ENCODE measurements at regions not wholly inside any gene's neighbourhood (a gene's known extent, or its start where the extent isn't known, plus 50 kb on each side); places are given as distances from the start of the nearest gene placed in this dataset.
A peak's percentile ranks its signal among the peaks of the same experiment; 100 is the strongest.

DNA sequence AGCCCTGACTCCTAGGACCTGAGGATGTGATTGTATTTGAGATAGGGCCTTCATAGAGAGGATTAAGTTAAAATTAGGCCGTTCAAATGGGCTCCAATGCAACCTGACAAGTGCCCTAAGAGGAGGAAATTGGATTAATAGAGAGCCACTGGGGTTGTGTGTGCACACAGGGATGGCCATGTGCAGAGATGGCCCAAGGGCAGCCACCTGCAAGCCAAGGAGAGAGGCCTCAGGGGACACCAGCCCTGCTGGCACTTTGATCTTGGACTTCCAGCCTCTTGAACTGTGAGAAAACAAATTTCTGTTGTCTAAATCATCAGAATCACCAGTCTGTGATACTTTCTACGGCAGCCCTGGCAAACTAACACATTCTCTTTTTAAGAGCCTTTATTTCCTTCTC, 598.8 kb downstream of the UTRN start:
- H3K79me2 ChIP-seq (ENCODE audit: insufficient read depth, low read length), result no peaks in the 10 kb centered on the region
- no peak overlapping the region for H3K27ac ChIP-seq (ENCODE audit: extremely low read length, insufficient read depth, low read length)
- H4K20me1 ChIP-seq (ENCODE audit: insufficient read depth, low read length), result no peaks in the 10 kb centered on the region
- ChIA-PET CTCF (ENCODE audit: low intra/inter-chr PET ratio, low total read pairs) (no interaction called here), POLR2A (no interaction called here)
- no peak for TF ChIP-seq PAX8 (CRISPR knock-in tag; IDR thresholded peaks at IDR 0.05; ENCODE audit: borderline replicate concordance)
- no peak for TF ChIP-seq NFE2L2 (IDR thresholded peaks at IDR 0.05; ENCODE audit: low read length)
- no peak for TF ChIP-seq KDM4B (CRISPR knock-in tag; IDR thresholded peaks at IDR 0.05)
- TF ChIP-seq ZNF343 (CRISPR knock-in tag; IDR thresholded peaks at IDR 0.05), result no peak
- TF ChIP-seq PRPF4 (IDR thresholded peaks at IDR 0.05; ENCODE audit: low read depth, low read length, poor library complexity, severe bottlenecking), result no peak
- TF ChIP-seq, protein P1, sequence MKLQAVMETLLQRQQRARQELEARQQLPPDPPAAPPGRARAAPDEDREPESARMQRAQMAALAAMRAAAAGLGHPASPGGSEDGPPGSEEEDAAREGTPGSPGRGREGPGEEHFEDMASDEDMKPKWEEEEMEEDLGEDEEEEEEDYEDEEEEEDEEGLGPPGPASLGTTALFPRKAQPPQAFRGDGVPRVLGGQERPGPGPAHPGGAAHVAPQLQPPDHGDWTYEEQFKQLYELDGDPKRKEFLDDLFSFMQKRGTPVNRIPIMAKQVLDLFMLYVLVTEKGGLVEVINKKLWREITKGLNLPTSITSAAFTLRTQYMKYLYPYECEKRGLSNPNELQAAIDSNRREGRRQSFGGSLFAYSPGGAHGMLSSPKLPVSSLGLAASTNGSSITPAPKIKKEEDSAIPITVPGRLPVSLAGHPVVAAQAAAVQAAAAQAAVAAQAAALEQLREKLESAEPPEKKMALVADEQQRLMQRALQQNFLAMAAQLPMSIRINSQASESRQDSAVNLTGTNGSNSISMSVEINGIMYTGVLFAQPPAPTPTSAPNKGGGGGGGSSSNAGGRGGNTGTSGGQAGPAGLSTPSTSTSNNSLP (IDR thresholded peaks at IDR 0.05; ENCODE audit: low read depth, low read length), result no peak
- TF ChIP-seq, protein P2, sequence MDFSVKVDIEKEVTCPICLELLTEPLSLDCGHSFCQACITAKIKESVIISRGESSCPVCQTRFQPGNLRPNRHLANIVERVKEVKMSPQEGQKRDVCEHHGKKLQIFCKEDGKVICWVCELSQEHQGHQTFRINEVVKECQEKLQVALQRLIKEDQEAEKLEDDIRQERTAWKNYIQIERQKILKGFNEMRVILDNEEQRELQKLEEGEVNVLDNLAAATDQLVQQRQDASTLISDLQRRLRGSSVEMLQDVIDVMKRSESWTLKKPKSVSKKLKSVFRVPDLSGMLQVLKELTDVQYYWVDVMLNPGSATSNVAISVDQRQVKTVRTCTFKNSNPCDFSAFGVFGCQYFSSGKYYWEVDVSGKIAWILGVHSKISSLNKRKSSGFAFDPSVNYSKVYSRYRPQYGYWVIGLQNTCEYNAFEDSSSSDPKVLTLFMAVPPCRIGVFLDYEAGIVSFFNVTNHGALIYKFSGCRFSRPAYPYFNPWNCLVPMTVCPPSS (IDR thresholded peaks at IDR 0.05), result no peak
- TF ChIP-seq ELF3 (CRISPR knock-in tag; IDR thresholded peaks at IDR 0.05), result no peak
- TF ChIP-seq ATF1 (CRISPR knock-in tag; IDR thresholded peaks at IDR 0.05), result no peak
- TF ChIP-seq ZNF720 (CRISPR knock-in tag; IDR thresholded peaks at IDR 0.05), result no peak
- no peak for TF ChIP-seq SOX5 (CRISPR knock-in tag; IDR thresholded peaks at IDR 0.05; ENCODE audit: borderline replicate concordance)
- no peak overlapping the region for H3K9ac ChIP-seq (ENCODE audit: insufficient read depth, low read depth, low read length)
- peaks cover 2 to 16% of the 10 kb centered on the region in 2 experiments; a peak in 3 of 5 replicates for H3K27me3 ChIP-seq (ENCODE audit: control insufficient read depth in 1 of 2, insufficient read depth in 2 of 2, low read length in 2 of 2)
- H3K4me1 ChIP-seq (ENCODE audit: insufficient read depth, low read length), result peaks cover 15% of the 10 kb centered on the region
- no peak overlapping the region for H2AFZ ChIP-seq (ENCODE audit: low read length)
- intact Hi-C loops (cut with micrococcal nuclease; ENCODE audit: unreplicated experiment) (no loop called here), in situ Hi-C loops (cut with HindIII; ENCODE audit: extremely low pct_ligation_motif_present, low pct_unique_long_range_greater_than_20kb) (no loop called here)
- no peak overlapping the region for H3K4me2 ChIP-seq (ENCODE audit: low read depth, low read length)
- DNase-seq (ENCODE audit: low spot score), result no peak
- H3K36me3 ChIP-seq (replicated peaks in 1 of 2; ENCODE audit: control insufficient read depth in 1 of 2, insufficient read depth in 2 of 2, low read length in 2 of 2), result no peaks in the 10 kb centered on the region
- H3K4me3 ChIP-seq (replicated peaks in 1 of 3; ENCODE audit: insufficient read depth in 1 of 3, low read depth in 2 of 3, low read length in 3 of 3), result no peak overlapping the region
- WGBS (ENCODE audit: low lambda C conversion rate), result 3% methylated on average over 2 of the region's 2 CpGs
- no peaks in the 10 kb centered on the region for H3K9me3 ChIP-seq (ENCODE audit: low read length)
- BruUV-seq (replicated peaks), result no TSS peak
- no peak for FAIRE-seq
- peak; percentile 35; the same call in 1 of the 3 replicates for ATAC-seq

Measured in HepG2 (cell line).